ENCODE measurements at regions not wholly inside any gene's neighbourhood (a gene's known extent, or its start where the extent isn't known, plus 50 kb on each side); places are given as distances from the start of the nearest gene placed in this dataset.

GRCh38 chr5:68669864-68670575 is 423.8 kb upstream of the SLC30A5 start:
- TF ChIP-seq PPARA (CRISPR knock-in tag; IDR thresholded peaks at IDR 0.05; ENCODE audit: borderline replicate concordance) (no peak), BACH2 (CRISPR knock-in tag; IDR thresholded peaks at IDR 0.05; ENCODE audit: borderline replicate concordance) (no peak)

Measured in SK-N-SH treated with all-trans-retinoic acid at 6 μM for 48 hours (cell line).